HCT116 (cell line): ENCODE measurements at regions not wholly inside any gene's neighbourhood (a gene's known extent, or its start where the extent isn't known, plus 50 kb on each side); places are given as distances from the start of the nearest gene placed in this dataset.

ENCODE experiments used
- ATAC-seq: fragments of 200-7000 bp; cut with Tn5 transposase; 2 replicates; pipeline ENCODE4 v1.9.1; 2020; ENCODE audit warnings: mild to moderate bottlenecking, moderate library complexity
- BruUV-seq: library from RNA; stranded (reverse); fragments of 400-500 nt; replicated peaks from 2 replicates; lab custom pipeline; 2021; lab: Mats Ljungman, UMichigan
- CTCF ChIA-PET: fragments of 300-600 bp; sonication (Branson Sonifier 250); formaldehyde crosslinking; loops from one replicate; lab custom pipeline; 2021; ENCODE audit warnings: antibody characterized with exemption; lab: Charles Lee
- POLR2A ChIA-PET: fragments of 300-600, 350-600 bp; sonication (Branson Sonifier 250); formaldehyde crosslinking; loops from one replicate; lab custom pipeline; 2021; ENCODE audit warnings: antibody characterized with exemption; lab: Charles Lee
- RAD21 ChIA-PET, 2 experiments: fragments of 300-600 bp; sonication (Branson Sonifier 250); formaldehyde crosslinking; loops; one replicate each; lab custom pipeline; 2023; ENCODE audit warnings: low total read pairs in 2 of 2; ENCODE audit not compliant: uncharacterized antibody in 2 of 2, unreplicated experiment in 2 of 2, low non-redundant PET in 1 of 2; lab: Charles Lee
- DNase-seq: peaks from one replicate; pipeline ENCODE4 v3.0.0-alpha.2; 2010; ENCODE audit warnings: low read depth, low spot score
- H2AFZ ChIP-seq: fragments of 200-600 bp; shearing (Covaris generic), sonication (generic); 2 replicates; pipeline ENCODE4 v1.6.1; 2017; ENCODE audit warnings: low read depth, mixed run types, mixed read lengths, antibody characterized with exemption, low read length; ENCODE audit not compliant: poor library complexity, severe bottlenecking
- H3K27ac ChIP-seq: 2 replicates; pipeline ENCODE4 v1.5.1; 2012; ENCODE audit warnings: low read depth, low read length
- H3K27me3 ChIP-seq: fragments of 200-600 bp; sonication (generic); 2 replicates; pipeline ENCODE4 v1.6.1; 2016; ENCODE audit warnings: mixed run types, low read length, mixed read lengths; ENCODE audit not compliant: insufficient read depth
- H3K36me3 ChIP-seq, 2 experiments: fragments of 200-500 bp in 1 of 2; fragments of 200-600 bp in 1 of 2; sonication (Bioruptor generic) in 1 of 2; sonication (generic) in 1 of 2; 2 replicates each; pipeline versions ENCODE4 v1.5.1 to v1.6.1; 2014 to 2016; ENCODE audit warnings: low read length in 2 of 2, inconsistent platforms in 1 of 2, mixed read lengths in 1 of 2, mixed run types in 1 of 2; ENCODE audit not compliant: insufficient read depth in 2 of 2, control insufficient read depth in 1 of 2
- H3K4me1 ChIP-seq, 2 experiments: fragments of 200-600 bp in 1 of 2; sonication (generic) in 1 of 2; 2 replicates each; pipeline versions ENCODE4 v1.5.1 to v1.6.1; 2012 to 2017; ENCODE audit warnings: low read length in 2 of 2, inconsistent platforms in 1 of 2, mild to moderate bottlenecking in 1 of 2, mixed read lengths in 1 of 2, mixed run types in 1 of 2, moderate library complexity in 1 of 2; ENCODE audit not compliant: insufficient read depth in 2 of 2, control insufficient read depth in 1 of 2
- H3K4me2 ChIP-seq: fragments of 200-600 bp; sonication (generic); 2 replicates; pipeline ENCODE4 v1.6.1; 2017; ENCODE audit warnings: mixed run types, low read length, mixed read lengths
- H3K4me3 ChIP-seq, 2 experiments: fragments of 200-600 bp in 1 of 2; sonication (generic) in 1 of 2; replicated peaks in 1 of 2; 2 replicates each; pipeline ENCODE4 v1.5.1; 2011 to 2016; ENCODE audit warnings: low read length in 2 of 2, control low read depth in 1 of 2, low read depth in 1 of 2, mild to moderate bottlenecking in 1 of 2, mixed read lengths in 1 of 2, mixed run types in 1 of 2
- H3K79me2 ChIP-seq: fragments of 200-600 bp; sonication (generic); 2 replicates; pipeline ENCODE4 v1.6.1; 2017; ENCODE audit warnings: mild to moderate bottlenecking, mixed run types, low read length, moderate library complexity, mixed read lengths; ENCODE audit not compliant: insufficient read depth
- H3K9ac ChIP-seq: fragments of 200-600 bp; sonication (generic); 2 replicates; pipeline ENCODE4 v1.6.1; 2016; ENCODE audit warnings: low read length, mixed read lengths
- H3K9me2 ChIP-seq: fragments of 200-600 bp; sonication (generic), shearing (Covaris generic); 2 replicates; pipeline ENCODE4 v1.6.1; 2017; ENCODE audit warnings: mixed run types, mild to moderate bottlenecking, moderate library complexity; ENCODE audit not compliant: insufficient read depth
- H3K9me3 ChIP-seq, 2 experiments: fragments of 200-500 bp in 1 of 2; fragments of 200-600 bp in 1 of 2; sonication (Bioruptor generic) in 1 of 2; sonication (generic) in 1 of 2; 2 replicates each; pipeline ENCODE4 v1.6.1; 2014 to 2017; ENCODE audit warnings: low read length in 2 of 2, mixed read lengths in 2 of 2, inconsistent platforms in 1 of 2, low read depth in 1 of 2, mild to moderate bottlenecking in 1 of 2, mixed run types in 1 of 2, moderate library complexity in 1 of 2; ENCODE audit not compliant: control insufficient read depth in 1 of 2, insufficient read depth in 1 of 2
- H4K20me1 ChIP-seq: fragments of 200-600 bp; sonication (generic), shearing (Covaris generic); 2 replicates; pipeline ENCODE4 v1.6.1; 2017; ENCODE audit warnings: mixed run types, mild to moderate bottlenecking, moderate library complexity; ENCODE audit not compliant: insufficient read depth
- EGR1 ChIP-seq: IDR thresholded peaks from 2 replicates; pipeline ENCODE4 v1.6.1; 2012; ENCODE audit warnings: low read depth
- EZH2 ChIP-seq: fragments of 200-600 bp; sonication (generic); IDR thresholded peaks from 2 replicates; pipeline ENCODE4 v1.6.1; 2017; ENCODE audit warnings: antibody characterized with exemption, mixed run types
- POLR2AphosphoS5 ChIP-seq: IDR thresholded peaks from 2 replicates; pipeline ENCODE4 v1.6.1; 2011; ENCODE audit warnings: mild to moderate bottlenecking, low read depth, low read length, moderate library complexity
- SP1 ChIP-seq: IDR thresholded peaks from 2 replicates; pipeline ENCODE4 v1.6.1; 2012; ENCODE audit warnings: low read depth
- intact Hi-C: fragments of 100-400 bp; cut with micrococcal nuclease; formaldehyde crosslinking; loops from 2 replicates; pipeline ENCODE4 v1.10.0; 2022
- TF ChIP-seq, protein P1 (sequence below), 3 experiments: fragments of 200-600 bp in 1 of 3; sonication (generic) in 1 of 3; IDR thresholded peaks in 2 of 3; conservative IDR thresholded peaks in 1 of 3; 2 replicates each; pipeline ENCODE4 v1.5.1; 2012 to 2017; ENCODE audit warnings: low read depth in 2 of 3, low read length in 2 of 3, antibody characterized with exemption in 1 of 3, borderline replicate concordance in 1 of 3, control low read depth in 1 of 3, mild to moderate bottlenecking in 1 of 3, mixed read lengths in 1 of 3, mixed run types in 1 of 3, moderate library complexity in 1 of 3; ENCODE audit not compliant: insufficient read depth in 1 of 3

DNA sequence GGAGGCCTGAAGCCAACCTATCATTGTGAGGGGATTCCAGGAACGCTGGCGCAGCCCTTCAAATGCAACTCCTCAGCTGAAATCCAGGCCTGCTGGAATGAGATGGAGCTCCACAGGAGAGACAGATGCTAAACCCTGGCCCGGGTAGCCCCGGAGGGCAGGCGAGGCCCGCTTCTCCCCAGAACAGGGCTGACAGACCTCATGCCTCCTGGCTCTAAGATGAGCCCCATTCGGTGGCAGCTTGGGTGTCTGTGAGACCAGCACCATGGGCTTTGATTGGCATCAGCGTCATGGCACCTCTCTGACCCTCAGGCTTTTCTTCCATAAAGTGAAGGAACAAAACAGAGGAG, 382.2 kb downstream of the BCL11B start:
- Histone ChIP-seq H4K20me1 (no peaks in the 10 kb centered on the region), H3K4me2 (no peak overlapping the region), H3K4me3 (no peak overlapping the region), H3K9me3 (no peaks in the 10 kb centered on the region), H3K4me1 (peaks cover 0 to 6% of the 10 kb centered on the region in 2 experiments; a peak in 1 of 4 replicates), H3K27me3 (peaks cover 12% of the 10 kb centered on the region; the same call in 1 of the 2 replicates), H3K36me3 (no peaks in the 10 kb centered on the region), H3K79me2 (no peaks in the 10 kb centered on the region), H3K9ac (no peak overlapping the region), H3K27ac (no peak overlapping the region), H2AFZ (no peak overlapping the region), H3K9me2 (no peaks in the 10 kb centered on the region)
- ChIA-PET RAD21 (no interaction called here), POLR2A (no interaction called here), CTCF (no interaction called here)
- DNase-seq: no peak
- no TSS peak for BruUV-seq
- intact Hi-C loops: no loop called here
- ATAC-seq: no peak
- no peak for TF ChIP-seq SP1

DNA sequence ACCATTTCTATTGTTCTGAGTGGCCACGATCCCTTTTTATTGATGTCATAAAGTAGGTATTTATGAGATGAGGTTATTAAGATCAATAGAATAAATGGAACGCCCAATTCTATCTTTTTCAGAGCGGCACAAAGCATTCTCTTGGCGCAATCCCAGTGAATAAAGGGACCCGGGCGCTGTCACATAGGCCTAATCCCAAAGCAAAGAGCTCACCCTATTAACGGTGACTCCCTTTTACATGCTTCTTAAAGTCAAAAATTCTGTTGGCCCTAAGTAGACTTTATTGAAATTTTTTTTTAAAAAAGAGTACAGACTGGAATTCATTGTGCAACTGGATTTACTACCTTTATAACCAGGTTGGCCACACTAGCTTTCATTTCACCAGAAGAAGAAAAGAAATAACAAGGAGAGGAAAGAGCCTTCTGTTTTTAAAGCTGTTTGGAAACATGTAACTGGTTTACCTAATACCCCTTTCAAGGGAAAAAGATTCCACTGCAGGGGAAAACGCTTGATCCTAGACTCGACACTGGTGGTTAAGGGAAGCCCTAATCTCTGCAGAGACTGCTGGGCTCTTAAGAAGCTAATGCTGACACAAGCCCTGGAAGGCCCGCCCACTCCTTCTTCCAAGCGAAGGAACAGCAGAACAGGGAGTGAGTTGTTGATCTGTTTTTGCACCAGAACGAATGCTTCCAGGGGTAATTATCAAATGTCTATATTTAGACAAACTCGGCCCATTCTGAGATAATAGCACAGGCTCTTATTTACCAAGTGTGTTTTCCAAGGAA, 381.2 kb downstream of the BCL11B start:
- H3K27me3 ChIP-seq: peaks cover 12% of the 10 kb centered on the region; the same call in 1 of the 2 replicates
- ChIA-PET POLR2A (no interaction called here), RAD21 (no interaction called here), CTCF (no interaction called here)
- intact Hi-C loops: no loop called here
- peaks cover 0 to 6% of the 10 kb centered on the region in 2 experiments; a peak in 1 of 4 replicates for H3K4me1 ChIP-seq
- H3K27ac ChIP-seq: no peak overlapping the region
- TF ChIP-seq EGR1: no peak
- no peak for TF ChIP-seq POLR2AphosphoS5
- TF ChIP-seq EZH2: no peak
- TF ChIP-seq, protein P1, sequence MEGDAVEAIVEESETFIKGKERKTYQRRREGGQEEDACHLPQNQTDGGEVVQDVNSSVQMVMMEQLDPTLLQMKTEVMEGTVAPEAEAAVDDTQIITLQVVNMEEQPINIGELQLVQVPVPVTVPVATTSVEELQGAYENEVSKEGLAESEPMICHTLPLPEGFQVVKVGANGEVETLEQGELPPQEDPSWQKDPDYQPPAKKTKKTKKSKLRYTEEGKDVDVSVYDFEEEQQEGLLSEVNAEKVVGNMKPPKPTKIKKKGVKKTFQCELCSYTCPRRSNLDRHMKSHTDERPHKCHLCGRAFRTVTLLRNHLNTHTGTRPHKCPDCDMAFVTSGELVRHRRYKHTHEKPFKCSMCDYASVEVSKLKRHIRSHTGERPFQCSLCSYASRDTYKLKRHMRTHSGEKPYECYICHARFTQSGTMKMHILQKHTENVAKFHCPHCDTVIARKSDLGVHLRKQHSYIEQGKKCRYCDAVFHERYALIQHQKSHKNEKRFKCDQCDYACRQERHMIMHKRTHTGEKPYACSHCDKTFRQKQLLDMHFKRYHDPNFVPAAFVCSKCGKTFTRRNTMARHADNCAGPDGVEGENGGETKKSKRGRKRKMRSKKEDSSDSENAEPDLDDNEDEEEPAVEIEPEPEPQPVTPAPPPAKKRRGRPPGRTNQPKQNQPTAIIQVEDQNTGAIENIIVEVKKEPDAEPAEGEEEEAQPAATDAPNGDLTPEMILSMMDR (IDR thresholded peaks at IDR 0.05 in 2 of 3, conservative IDR thresholded peaks at IDR 0.05 in 1 of 3; ENCODE audit: borderline replicate concordance in 1 of 3, insufficient read depth in 1 of 3, low read depth in 2 of 3, low read length in 2 of 3): no peak
- H3K4me3 ChIP-seq: no peak overlapping the region
- H3K9ac ChIP-seq: no peak overlapping the region
- no peak overlapping the region for H2AFZ ChIP-seq
- H3K9me3 ChIP-seq: no peaks in the 10 kb centered on the region
- no peaks in the 10 kb centered on the region for H3K36me3 ChIP-seq
- no peaks in the 10 kb centered on the region for H3K79me2 ChIP-seq
- DNase-seq (no peak), ATAC-seq (no peak)
- H3K4me2 ChIP-seq: no peak overlapping the region
- H4K20me1 ChIP-seq: no peaks in the 10 kb centered on the region
- H3K9me2 ChIP-seq: no peaks in the 10 kb centered on the region
- no TSS peak for BruUV-seq
